Choroid plexus epithelial cell (primary cell): ENCODE measurements at regions not wholly inside any gene's neighbourhood (a gene's known extent, or its start where the extent isn't known, plus 50 kb on each side); places are given as distances from the start of the nearest gene placed in this dataset.

Experiments
- DNase-seq: peaks from one replicate; pipeline ENCODE4 v3.0.0-alpha.2; 2010; ENCODE audit warnings: low read depth
- H3K4me3 ChIP-seq: 2 replicates; pipeline ENCODE4 v1.5.1; 2011; ENCODE audit warnings: low read depth, mild to moderate bottlenecking, control low read depth, low read length, moderate library complexity
- TF ChIP-seq, protein P1 (sequence below): conservative IDR thresholded peaks from 2 replicates; pipeline ENCODE4 v1.5.1; 2011; ENCODE audit warnings: low read depth, mild to moderate bottlenecking, control low read depth, inconsistent platforms, low read length, moderate library complexity

DNA sequence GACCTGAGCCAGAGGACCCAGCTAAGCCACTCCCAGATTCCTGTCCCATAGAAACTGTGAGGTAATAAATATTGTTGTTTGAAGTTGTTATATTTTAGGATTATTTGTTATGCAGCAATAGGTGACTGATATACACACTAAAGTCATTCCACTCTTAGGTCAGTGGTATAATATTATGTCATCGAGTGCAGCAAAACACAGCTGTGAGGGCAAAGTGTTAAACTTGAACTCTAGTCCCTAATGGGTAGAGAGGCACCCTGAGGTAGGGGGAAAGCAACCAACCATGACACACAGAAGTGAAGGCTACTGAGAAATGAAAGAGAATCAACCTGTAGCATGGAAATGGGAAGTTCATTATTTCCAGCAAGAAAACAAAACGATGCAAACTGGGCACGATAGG lies 66.6 kb downstream of the ATXN3L start:
- no peak overlapping the region for H3K4me3 ChIP-seq
- no peak for DNase-seq
- TF ChIP-seq, protein P1, sequence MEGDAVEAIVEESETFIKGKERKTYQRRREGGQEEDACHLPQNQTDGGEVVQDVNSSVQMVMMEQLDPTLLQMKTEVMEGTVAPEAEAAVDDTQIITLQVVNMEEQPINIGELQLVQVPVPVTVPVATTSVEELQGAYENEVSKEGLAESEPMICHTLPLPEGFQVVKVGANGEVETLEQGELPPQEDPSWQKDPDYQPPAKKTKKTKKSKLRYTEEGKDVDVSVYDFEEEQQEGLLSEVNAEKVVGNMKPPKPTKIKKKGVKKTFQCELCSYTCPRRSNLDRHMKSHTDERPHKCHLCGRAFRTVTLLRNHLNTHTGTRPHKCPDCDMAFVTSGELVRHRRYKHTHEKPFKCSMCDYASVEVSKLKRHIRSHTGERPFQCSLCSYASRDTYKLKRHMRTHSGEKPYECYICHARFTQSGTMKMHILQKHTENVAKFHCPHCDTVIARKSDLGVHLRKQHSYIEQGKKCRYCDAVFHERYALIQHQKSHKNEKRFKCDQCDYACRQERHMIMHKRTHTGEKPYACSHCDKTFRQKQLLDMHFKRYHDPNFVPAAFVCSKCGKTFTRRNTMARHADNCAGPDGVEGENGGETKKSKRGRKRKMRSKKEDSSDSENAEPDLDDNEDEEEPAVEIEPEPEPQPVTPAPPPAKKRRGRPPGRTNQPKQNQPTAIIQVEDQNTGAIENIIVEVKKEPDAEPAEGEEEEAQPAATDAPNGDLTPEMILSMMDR = no peak

- no peak overlapping the region for H3K4me3 ChIP-seq
- TF ChIP-seq, protein P1 = no peak
- no peak for DNase-seq
These were observed 67.1 kb downstream of the ATXN3L start for GRCh38 chrX:13252726-13253125.

DNA sequence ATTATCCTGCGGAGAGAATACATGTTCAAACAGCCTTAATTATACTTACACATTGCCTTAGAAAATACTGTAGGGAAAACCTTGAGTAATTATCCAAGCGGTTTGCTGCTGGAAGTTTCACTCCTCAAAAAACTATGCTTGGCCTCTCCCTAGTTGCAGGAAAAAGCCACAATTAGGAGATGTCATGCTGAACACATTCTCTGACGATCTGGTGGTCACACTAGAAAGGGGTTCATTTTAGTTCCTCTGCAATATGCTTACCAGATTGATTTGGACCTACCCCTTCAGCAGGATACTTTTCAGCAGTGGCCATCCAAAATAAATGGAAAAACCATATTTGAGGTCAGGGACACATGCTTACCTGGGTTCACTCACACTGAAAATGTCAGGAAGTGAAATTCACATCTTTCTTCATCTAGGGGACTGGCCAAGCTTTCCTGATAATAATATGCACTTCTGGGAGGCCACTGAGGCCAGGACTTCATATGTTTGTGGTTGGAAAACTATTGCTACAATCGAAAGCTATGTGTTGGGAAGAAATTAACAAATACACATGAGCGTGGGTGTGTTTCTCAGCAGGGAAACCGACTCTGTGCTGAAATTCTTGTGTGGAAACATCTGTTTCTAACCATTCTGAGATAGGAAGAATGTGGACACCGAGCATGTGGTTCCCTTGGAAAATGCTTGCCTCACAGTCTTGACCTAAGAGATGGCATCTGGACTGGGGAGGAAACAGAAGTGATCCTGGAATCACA lies 68.8 kb downstream of the ATXN3L start:
- H3K4me3 ChIP-seq = no peak overlapping the region
- peak; percentile 98 for DNase-seq
- TF ChIP-seq, protein P1 = no peak

DNA sequence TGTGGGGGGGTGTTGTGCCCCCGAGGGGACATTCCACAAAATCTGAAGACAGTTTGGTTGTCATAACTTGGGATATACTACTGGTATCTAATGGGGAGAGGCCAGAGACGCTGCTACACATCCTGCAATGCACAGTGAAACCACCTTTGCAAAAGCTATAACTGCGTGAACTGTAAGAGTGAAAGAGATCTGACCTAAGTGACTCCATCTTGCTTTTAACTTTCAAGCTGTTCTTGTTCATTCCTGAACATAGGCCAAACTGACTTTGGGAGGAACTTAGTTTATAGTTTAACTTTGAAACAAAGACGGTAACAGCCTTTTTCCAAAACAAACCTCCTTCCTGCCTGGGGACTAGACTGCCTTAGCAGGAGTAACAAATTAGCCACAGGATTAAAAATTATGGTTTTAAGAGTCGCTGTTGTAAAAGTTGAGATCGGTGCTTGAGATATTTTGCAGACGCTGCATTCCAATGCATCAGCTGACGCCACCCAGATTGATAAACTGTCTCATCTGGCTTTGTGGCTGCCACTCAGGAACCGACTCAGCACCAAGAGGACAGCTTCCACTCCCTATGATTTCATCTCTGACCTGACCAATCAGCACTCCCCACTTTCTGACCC lies 70.9 kb downstream of the ATXN3L start:
- DNase-seq = no peak
- H3K4me3 ChIP-seq = no peak overlapping the region
- TF ChIP-seq, protein P1 = no peak

DNA sequence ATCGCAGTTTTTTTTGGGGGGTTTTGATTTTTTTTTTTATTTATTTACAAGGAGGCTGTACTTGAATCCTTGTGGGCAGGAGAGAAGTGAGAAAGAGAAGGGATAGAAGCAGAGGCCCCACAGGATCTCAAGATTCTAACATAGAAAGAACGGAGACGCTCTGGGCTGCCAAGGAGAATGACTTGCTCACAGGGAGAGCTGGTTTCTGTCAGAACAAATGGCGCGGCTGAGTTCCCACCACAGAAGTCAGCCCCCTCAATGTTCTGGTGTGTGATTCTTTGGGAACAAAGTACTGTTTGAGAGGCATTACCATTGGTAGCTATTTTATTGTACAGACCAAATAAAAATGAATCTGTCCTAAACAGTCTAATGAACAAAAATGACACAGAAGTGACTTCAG lies 80.6 kb downstream of the ATXN3L start:
- TF ChIP-seq, protein P1 = no peak
- H3K4me3 ChIP-seq = no peak overlapping the region
- DNase-seq = no peak

- peak; percentile 39 for DNase-seq
- no peak overlapping the region for H3K4me3 ChIP-seq
- TF ChIP-seq, protein P1 = no peak
These were observed 83.9 kb downstream of the ATXN3L start for GRCh38 chrX:13235930-13236329.

- DNase-seq = no peak
- TF ChIP-seq, protein P1 = no peak
- H3K4me3 ChIP-seq = no peak overlapping the region
These were observed 87.4 kb downstream of the ATXN3L start for GRCh38 chrX:13232484-13232883.
